GM12873 (cell line): ENCODE measurements at regions not wholly inside any gene's neighbourhood (a gene's known extent, or its start where the extent isn't known, plus 50 kb on each side); places are given as distances from the start of the nearest gene placed in this dataset.

Experiments
- CTCF ChIP-seq: IDR thresholded peaks from 2 replicates; pipeline ENCODE4 v1.5.1; 2012; ENCODE audit warnings: low read depth, mild to moderate bottlenecking, moderate library complexity, low read length, control low read depth; ENCODE audit not compliant: insufficient read depth; ENCODE audit errors: missing control alignments

GRCh38 chr12:105552056-105552455 is 221.6 kb downstream of the C12orf75 start:
- TF ChIP-seq CTCF = no peak

GRCh38 chr12:105554223-105554678 is 223.8 kb downstream of the C12orf75 start:
- TF ChIP-seq CTCF = no peak

- TF ChIP-seq CTCF = no peak
These were observed 224.4 kb downstream of the C12orf75 start for GRCh38 chr12:105554856-105555255.

GRCh38 chr12:105555556-105556295 is 225.2 kb downstream of the C12orf75 start:
- TF ChIP-seq CTCF = no peak

- TF ChIP-seq CTCF = no peak
These were observed 228.8 kb downstream of the C12orf75 start for GRCh38 chr12:105559310-105559709.

- TF ChIP-seq CTCF = no peak
These were observed 231.2 kb downstream of the C12orf75 start for GRCh38 chr12:105561546-105562198.

GRCh38 chr12:105562199-105562971 is 231.9 kb downstream of the C12orf75 start:
- no peak for TF ChIP-seq CTCF
